SK-MEL-5 (cell line): ENCODE measurements at regions not wholly inside any gene's neighbourhood (a gene's known extent, or its start where the extent isn't known, plus 50 kb on each side); places are given as distances from the start of the nearest gene placed in this dataset.
"Not testable (repeated sequence)": the region's sequence is repeated elsewhere in the genome, so short reads cannot be mapped to it uniquely, and the experiment has no call there.

Experiments
- DNase-seq: peaks from one replicate; pipeline ENCODE4 v3.0.0-alpha.2; 2016; ENCODE audit warnings: low read depth, low spot score
- in situ Hi-C: cut with HindIII; loops from 2 replicates; pipeline ENCODE4 v1.10.0; 2016; ENCODE audit warnings: low sequenced_read_pairs, high pct_unique_total_duplicates, low pct_unique_long_range_greater_than_20kb

DNA sequence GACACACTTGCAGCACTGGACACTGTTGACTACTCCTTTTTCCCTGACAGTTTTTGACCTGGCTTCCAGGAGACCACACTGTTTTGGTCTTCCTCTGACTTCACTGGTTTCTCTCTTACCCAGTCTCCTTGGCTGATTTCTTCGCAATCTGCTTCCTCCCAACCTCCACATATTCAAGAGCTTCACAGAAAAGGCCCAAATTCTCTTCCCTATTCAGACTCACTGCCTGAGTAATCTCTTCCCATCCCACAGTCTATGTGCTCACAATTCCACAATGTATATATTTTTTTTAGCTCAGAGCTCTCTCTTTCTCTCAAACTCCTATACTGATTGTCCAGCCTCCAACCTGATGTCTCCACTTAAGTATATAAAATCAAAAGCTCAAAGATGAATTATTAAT, 115.4 kb downstream of the SINHCAF start:
- in situ Hi-C loops, result no loop called here
- DNase-seq, result no peak

DNA sequence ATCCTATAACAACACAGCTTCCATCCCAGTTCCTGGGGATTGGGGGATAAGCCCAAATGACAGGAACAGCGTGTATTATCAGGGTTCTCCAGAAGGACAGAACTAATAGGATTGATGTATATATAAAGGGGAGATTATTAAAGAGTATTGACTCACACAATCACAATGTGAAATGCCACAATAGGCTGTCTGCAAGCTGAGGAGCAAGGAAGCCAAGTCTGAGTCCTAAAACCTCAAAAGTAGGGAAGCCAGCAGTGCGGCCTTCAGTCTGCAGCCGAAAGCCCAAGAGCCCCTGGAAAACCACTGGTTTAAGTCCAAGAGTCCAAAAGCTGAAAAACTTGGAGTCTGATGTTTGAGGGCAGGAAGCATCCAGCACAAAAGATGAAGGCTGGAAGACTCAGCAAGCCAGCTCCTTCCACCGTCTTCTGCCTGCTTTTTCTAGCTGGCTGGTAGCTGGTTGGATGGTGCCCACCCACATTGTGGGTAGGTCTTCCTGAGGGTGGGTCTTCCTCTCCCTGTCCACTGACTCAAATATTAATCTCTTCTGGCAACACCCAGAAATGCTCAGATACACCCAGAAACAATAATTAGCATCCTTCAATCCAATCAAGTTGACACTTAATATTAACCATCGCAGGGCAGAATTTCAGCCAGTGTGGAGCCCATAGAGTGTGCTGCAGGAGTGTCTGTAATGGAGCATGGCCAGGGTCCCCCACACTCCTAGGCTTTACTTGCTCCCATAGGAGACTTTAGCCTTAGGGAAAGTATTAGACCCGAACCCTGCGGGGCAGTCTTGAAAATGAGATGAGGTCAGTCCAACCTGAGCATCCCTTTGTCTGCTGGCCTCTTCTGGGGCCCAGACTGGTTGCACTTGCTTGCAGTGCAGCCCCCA, 111.1 kb downstream of the SINHCAF start:
- in situ Hi-C loops, result no loop called here

GRCh38 chr12:31215518-31216232, 110.3 kb downstream of the SINHCAF start:
- in situ Hi-C loops, result no loop called here
- DNase-seq, result no peak

More for the DNA sequence above, 111.1 kb downstream of the SINHCAF start:
- no peak for DNase-seq

DNA sequence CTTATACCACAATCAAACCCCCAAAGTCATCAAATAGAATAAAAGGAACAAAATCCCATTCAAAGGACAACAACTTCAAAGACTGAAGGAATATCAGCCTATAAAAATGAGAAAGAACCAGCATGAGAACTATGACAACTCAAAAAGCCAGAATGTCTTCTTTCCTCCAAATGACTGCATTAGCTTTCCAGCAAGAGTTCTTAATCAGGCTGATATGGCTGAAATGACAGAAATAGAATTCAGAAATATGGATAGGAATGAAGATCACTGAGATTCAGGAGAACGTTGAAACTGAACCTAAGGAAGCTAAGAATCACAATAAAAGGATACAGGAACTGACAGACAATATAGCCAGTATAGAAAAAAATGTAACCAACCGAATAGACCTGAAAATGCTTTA, 109.5 kb downstream of the SINHCAF start:
- in situ Hi-C loops, result no loop called here

GRCh38 chr12:31217356-31218130, 108.4 kb downstream of the SINHCAF start:
- no peak for DNase-seq
- in situ Hi-C loops, result no loop called here

More for the DNA sequence above, 109.5 kb downstream of the SINHCAF start:
- no peak for DNase-seq

DNA sequence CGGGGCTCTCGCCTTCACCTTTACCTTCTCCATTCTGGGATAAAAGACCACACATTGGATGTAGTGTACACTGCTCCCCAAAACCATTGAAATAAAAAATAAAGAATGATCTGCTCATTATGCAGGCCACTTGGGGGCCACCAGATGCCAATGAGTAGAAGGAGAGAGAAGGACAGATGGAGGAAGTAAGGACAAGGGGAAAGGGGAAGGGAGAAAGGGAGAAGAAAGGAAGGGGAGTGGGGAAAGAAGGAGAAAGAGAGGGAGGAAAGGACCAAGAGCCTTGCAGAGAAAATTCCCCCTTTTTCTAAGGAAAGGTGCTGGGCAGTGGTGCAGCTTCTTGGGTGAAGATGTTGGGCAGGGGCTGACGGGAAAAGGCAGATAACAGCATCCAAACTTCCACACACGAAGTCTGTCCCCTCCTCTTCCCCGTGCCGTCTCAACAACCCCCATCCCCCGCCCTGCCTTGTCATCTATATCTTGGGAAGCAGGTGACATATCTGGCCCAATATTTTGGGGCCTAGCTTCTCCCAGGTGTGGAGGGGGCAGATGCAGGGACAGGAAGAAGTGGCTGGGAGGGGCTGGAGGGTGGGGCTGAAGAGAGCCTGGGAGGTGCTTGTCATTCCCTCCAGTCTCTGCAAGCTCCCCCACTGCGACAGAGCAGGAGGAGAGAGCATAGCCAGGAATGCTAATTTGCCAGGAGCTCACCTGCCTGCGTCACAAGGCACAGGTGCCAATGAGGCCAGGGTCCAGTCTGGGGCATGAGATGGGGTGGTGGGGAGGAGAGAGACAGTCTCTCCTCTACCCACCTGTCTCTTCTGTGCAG, 107.5 kb downstream of the SINHCAF start:
- in situ Hi-C loops, result no loop called here
- DNase-seq, result no peak

DNA sequence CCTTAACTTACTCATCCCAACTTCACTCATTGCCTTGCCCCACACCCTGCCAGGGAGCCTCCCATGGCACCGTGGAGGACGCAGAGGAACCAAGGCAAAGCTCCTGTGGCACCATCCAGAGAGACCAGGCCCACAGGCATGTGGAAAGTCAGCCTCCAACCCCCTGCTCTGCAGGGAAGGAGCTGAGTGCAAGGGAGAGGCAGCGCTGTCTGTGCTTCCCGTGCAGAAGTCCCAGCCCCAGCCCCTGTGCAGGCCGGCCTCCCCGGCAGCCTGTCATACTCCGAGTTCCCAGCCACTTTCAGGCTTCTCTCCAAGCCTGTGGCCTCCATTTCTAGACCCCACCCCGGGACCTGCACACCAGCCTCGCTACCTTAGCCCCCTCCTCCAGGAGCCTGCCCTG, 106.4 kb downstream of the SINHCAF start:
- DNase-seq, result no peak
- in situ Hi-C loops, result no loop called here

DNA sequence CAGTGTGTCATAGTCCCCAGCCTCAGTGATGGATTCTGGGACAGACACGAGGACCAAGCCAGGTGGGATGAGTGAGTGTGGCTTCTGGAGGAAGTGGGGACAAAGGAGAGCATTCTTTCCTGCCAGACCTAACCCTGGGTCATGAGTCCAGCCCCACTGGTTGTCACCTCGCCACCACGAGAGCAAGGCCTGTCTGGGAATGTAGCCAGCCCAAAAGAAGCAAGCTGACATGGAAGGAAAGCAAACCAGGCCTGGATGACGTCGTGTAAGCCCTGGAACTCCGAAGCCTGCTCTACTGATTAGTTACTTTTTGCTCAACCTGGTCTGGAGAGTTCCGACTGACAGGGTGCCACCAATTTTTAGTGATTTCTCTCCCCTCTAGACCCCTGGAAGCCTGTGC, 105.9 kb downstream of the SINHCAF start:
- DNase-seq, result no peak

DNA sequence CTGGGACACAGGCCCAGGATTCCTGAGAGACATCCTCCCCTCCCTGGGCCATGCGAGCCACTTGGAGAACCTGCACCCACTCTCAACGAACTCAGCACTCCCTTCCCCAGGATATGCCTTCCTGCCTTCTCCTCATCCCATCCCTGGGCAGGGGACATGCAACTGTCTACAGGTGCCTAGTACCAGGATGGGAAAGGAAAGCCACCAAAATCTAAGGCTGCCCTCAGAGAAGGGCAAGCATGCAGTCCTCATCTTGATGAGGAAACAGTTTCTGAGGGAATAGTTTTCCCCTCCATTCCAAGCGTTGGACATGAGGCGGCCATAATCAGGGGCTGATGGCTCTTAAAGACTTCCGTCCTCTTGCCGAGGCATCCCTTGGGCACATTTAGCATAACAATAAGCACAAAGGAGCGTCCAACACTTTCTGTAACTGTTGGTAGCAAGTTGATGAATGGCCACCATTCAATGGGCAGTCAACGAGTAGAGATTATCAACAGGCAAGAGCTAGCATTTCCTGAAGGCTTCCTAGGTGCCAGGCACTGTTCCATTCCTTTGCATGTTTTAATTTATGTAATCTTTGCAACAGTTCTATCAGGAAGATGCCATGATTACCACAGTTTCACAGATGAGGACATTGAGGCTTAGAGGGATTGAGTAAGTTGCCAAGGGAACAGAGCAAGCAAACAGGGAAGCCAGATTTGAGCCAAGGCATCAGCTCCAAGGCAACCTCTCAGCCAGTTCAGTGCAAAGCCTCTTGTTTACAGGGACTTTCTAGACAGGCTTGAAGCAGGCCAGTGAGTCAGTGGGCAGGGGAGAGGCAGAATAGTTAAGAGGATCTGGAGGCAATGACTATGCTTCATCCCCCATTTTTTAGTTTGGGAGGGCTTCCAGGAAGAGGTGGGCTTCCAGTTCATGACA, 105.1 kb downstream of the SINHCAF start:
- in situ Hi-C loops, result no loop called here
- no peak for DNase-seq

More for the DNA sequence above, 105.9 kb downstream of the SINHCAF start:
- in situ Hi-C loops, result no loop called here

DNA sequence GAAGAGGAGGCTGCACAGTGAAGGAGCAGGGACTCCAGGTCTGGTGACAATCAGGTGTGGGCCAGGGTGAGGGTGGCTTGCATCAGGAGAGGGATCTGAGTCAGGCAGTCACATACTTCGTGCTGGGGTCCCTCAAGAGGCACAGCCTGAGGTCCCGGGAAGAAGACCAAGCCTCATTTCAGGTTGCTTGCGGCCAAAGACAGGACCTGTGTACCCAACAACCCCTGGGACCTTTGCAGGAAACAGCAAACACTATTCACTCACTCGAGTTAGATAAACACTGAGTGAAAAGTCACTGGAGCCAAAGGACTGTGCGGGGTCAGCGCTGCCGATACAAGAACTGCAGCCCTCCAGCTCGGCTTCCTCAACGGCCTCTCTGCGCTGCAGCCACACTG, 104.4 kb downstream of the SINHCAF start:
- DNase-seq, result no peak
- in situ Hi-C loops, result no loop called here

GRCh38 chr12:31222620-31223222, 103.2 kb downstream of the SINHCAF start:
- in situ Hi-C loops, result no loop called here

DNA sequence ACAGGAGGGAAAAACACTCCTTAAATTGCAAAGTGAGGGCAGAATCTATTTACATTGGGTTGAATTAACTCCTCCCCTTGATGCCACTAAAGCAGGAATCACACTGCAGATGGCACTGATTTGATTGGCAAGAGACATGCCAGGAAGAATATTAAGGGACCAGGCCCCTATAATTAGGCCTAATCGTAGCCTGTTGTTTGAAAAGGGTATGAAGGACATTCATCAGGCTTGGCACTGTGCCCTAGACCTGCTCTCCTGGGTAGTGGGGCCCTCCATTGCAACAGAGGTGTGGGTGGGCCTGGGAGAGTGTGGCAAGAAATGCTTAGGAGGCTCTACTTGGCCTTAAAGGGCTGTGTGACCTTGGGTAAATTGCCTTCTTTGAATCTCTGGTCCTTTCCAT, 102.3 kb downstream of the SINHCAF start:
- not testable (repeated sequence) for DNase-seq

More at GRCh38 chr12:31222620-31223222, 103.2 kb downstream of the SINHCAF start:
- no peak for DNase-seq

DNA sequence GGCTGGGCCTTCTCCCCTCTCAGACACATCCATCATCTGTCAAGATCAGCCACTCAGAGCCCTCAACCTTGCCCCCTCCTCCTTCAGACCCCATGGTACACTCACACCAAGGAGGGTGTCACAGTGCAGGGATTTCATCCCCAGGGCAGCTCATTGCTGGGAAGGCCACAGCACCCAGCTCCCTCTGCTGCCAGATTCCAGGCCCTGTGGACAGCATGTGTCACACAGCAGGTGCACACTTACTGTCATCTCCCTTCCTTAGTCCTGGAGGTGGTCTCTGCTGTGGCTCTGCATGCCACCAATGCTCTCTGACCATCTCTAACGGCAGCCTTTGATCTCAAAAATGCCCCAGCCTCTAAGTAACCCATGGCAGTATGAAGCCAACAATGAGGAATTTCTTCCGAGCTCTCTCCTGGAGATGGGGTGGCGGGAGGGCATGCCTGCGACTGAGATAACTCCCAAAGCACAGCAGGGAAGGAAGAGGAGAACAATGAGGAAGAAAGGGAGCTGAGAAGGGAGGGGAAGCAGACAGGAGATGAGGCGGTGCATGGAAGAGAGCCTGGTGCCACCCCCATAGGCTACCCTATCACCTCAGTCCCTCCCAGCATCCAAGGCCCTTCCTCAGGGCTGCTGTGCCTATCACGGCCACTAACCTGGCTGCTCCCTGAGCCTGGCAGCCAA, 101.0 kb downstream of the SINHCAF start:
- in situ Hi-C loops, result no loop called here
- DNase-seq, result no peak

More for the DNA sequence above, 102.3 kb downstream of the SINHCAF start:
- in situ Hi-C loops, result not testable (repeated sequence)

DNA sequence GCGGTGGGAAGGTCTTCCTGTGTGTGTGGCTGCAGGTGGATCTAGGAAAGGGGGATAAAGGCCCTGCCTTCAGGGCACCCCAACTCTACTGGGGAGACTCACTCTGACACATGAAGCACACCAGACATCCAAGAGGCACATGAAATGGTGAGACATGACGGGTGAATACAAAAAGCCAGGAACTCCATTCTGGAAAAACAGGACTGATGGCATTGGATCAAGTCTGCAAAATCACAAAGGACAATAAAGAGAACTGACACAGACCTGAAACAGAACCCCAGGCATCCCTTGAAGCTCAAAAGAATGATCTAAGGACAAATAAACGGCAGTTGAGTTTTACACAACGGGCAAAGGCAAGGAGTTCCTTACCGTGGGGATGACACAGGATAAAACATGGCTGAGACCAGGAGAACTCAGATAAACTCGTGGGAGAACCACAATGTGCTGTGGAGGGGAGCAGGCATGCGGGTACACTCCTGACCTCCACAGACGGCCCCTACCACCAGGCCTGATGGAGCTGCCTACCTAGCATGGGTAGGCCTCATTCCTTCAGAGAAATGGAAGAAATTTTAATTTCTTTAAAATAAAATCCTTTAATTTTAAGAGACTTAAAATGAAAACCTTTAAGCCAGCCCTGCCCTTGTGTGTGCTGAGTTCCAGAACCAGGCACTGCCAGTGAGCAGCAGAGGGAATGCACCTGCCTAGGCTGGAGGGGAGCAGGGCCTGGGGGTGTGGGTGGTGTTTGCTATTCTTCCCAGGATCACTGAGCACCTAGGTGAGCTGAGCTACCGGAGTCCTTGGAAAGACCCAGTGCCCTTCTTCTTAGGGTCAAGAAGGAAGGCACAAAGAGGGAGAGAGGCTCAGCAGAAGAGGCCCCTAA, 100.1 kb downstream of the SINHCAF start:
- in situ Hi-C loops, result no loop called here
- DNase-seq, result no peak

- DNase-seq, result no peak
- in situ Hi-C loops, result no loop called here
These were observed 99.3 kb downstream of the SINHCAF start for GRCh38 chr12:31226639-31227038.
